ENCODE measurements at regions not wholly inside any gene's neighbourhood (a gene's known extent, or its start where the extent isn't known, plus 50 kb on each side); places are given as distances from the start of the nearest gene placed in this dataset.
A peak's percentile ranks its signal among the peaks of the same experiment; 100 is the strongest.

DNA sequence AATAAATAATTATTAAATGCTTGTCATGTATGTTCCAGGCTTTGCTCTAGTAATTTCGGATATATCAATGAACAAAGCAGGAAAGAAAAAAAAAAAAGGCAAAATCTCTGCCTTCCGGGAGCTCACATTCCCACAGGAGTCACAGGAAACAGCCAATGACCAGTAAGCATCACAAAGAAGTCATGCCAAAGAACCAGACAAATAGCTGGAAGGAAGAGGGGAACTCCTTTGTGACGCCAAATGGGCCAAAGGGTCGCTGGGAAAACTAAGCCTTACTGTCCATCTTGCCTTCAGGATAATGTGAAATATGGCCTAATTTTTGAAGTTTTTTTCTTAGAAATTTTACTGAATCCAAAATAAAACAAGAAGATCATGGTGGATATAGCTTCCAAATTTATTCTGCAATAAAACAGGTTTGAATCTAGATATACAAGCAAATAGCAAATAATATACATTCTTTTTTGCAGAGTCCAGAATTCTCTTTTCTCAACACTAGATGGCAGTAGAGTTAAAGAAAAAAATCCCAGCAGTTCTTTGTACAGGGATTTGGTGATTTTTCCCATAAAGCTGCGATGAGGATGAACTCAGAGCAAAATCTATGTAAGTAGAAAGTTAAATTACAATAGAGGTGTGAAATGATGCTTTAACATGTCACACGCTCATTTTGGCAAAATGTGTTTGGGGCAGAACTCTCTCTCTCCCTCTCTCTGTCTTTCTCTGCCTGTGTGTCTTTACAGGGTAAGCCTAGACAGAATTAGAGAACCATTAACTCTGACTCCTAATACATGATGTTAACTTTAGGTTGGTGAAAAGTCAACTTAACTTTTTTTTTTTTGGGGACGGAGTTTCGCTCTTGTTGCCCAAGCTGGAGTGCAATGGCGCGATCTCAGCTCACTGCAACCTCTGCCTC is 60.0 kb upstream of the TUT7 start:
- no peaks in the 10 kb centered on the region for H3K36me3 ChIP-seq (ENCODE audit: insufficient read depth, low read length)
- H3F3A ChIP-seq (ENCODE audit: insufficient read depth, low read length) = no peaks in the 10 kb centered on the region
- no peaks in the 10 kb centered on the region for H4K20me1 ChIP-seq (ENCODE audit: insufficient read depth, low read length)
- no peaks in the 10 kb centered on the region for H3K4me1 ChIP-seq (ENCODE audit: insufficient read depth, low read length, severe bottlenecking)
- H3K4me3 ChIP-seq (ENCODE audit: low read depth, low read length, poor library complexity, severe bottlenecking) = no peak overlapping the region
- no peaks in the 10 kb centered on the region for H3K9me2 ChIP-seq (ENCODE audit: low read depth, low read length)
- H3K27ac ChIP-seq (ENCODE audit: low read depth, low read length, poor library complexity, severe bottlenecking) = no peak overlapping the region
- H3K9ac ChIP-seq (ENCODE audit: low read length) = no peak overlapping the region
- H3K79me2 ChIP-seq (ENCODE audit: insufficient read depth, low read length) = no peaks in the 10 kb centered on the region
- H2AFZ ChIP-seq (ENCODE audit: low read length) = no peak overlapping the region
- no peaks in the 10 kb centered on the region for H3K9me3 ChIP-seq (ENCODE audit: low read length)
- TF ChIP-seq, protein P1, sequence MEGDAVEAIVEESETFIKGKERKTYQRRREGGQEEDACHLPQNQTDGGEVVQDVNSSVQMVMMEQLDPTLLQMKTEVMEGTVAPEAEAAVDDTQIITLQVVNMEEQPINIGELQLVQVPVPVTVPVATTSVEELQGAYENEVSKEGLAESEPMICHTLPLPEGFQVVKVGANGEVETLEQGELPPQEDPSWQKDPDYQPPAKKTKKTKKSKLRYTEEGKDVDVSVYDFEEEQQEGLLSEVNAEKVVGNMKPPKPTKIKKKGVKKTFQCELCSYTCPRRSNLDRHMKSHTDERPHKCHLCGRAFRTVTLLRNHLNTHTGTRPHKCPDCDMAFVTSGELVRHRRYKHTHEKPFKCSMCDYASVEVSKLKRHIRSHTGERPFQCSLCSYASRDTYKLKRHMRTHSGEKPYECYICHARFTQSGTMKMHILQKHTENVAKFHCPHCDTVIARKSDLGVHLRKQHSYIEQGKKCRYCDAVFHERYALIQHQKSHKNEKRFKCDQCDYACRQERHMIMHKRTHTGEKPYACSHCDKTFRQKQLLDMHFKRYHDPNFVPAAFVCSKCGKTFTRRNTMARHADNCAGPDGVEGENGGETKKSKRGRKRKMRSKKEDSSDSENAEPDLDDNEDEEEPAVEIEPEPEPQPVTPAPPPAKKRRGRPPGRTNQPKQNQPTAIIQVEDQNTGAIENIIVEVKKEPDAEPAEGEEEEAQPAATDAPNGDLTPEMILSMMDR (IDR thresholded peaks at IDR 0.05; ENCODE audit: low read length) = peak; percentile 71
- no peak for TF ChIP-seq EZH2 (IDR thresholded peaks at IDR 0.05; ENCODE audit: borderline replicate concordance, low read length)
- H3K27me3 ChIP-seq (ENCODE audit: insufficient read depth, low read length) = no peaks in the 10 kb centered on the region
- no peak overlapping the region for H3K4me2 ChIP-seq (ENCODE audit: low read length)

DNA sequence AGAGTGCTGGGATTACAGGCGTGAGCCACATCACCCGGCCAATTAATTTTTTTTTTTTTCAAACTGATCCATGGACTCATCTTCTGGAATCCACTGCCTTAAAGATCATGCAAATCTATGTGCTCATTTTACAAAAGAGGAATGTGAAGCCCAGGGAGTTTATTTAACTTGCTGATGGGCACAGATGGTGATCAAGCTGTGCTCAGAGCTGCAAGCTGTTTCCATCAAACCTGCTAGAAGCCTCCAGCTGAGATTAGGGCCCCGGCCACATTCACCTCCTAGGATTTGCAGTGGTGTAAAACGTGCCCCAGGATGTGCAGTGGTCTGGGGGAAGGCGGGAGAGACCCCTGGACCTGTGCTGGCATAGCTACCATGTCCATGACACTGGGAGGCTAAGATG is 56.1 kb upstream of the TUT7 start:
- H3K36me3 ChIP-seq (ENCODE audit: insufficient read depth, low read length) = no peaks in the 10 kb centered on the region
- no peaks in the 10 kb centered on the region for H4K20me1 ChIP-seq (ENCODE audit: insufficient read depth, low read length)
- TF ChIP-seq EZH2 (IDR thresholded peaks at IDR 0.05; ENCODE audit: borderline replicate concordance, low read length) = no peak
- TF ChIP-seq, protein P1 (IDR thresholded peaks at IDR 0.05; ENCODE audit: low read length) = no peak
- H3K79me2 ChIP-seq (ENCODE audit: insufficient read depth, low read length) = no peaks in the 10 kb centered on the region
- H3F3A ChIP-seq (ENCODE audit: insufficient read depth, low read length) = no peaks in the 10 kb centered on the region
- H3K9ac ChIP-seq (ENCODE audit: low read length) = no peak overlapping the region
- H3K4me2 ChIP-seq (ENCODE audit: low read length) = no peak overlapping the region
- H3K9me3 ChIP-seq (ENCODE audit: low read length) = no peaks in the 10 kb centered on the region
- no peaks in the 10 kb centered on the region for H3K9me2 ChIP-seq (ENCODE audit: low read depth, low read length)
- H3K4me1 ChIP-seq (ENCODE audit: insufficient read depth, low read length, severe bottlenecking) = no peaks in the 10 kb centered on the region
- H3K27ac ChIP-seq (ENCODE audit: low read depth, low read length, poor library complexity, severe bottlenecking) = no peak overlapping the region
- no peak overlapping the region for H3K4me3 ChIP-seq (ENCODE audit: low read depth, low read length, poor library complexity, severe bottlenecking)
- no peak overlapping the region for H2AFZ ChIP-seq (ENCODE audit: low read length)
- H3K27me3 ChIP-seq (ENCODE audit: insufficient read depth, low read length) = no peaks in the 10 kb centered on the region

DNA sequence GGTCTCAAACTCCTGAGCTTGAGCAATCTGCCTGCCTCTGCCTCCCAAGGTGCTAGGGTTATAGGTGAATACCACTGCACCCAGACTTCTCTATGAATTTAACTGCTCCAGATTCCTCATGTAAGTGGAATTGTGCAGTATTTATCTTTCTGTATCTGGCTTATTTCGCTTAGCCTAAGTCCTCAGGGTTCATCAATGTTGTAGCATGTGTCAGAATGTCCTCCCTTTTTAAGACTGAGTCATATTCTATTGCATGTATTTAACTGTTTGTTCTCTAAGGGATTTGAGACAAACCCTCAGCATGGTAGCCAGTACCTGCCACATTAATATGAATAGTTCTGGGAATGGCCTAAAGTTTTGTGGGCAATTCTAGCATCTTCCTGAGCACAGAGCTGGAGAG is 53.9 kb upstream of the TUT7 start:
- TF ChIP-seq EZH2 (IDR thresholded peaks at IDR 0.05; ENCODE audit: borderline replicate concordance, low read length) = no peak
- TF ChIP-seq, protein P1 (IDR thresholded peaks at IDR 0.05; ENCODE audit: low read length) = no peak
- H3F3A ChIP-seq (ENCODE audit: insufficient read depth, low read length) = no peaks in the 10 kb centered on the region
- no peak overlapping the region for H3K27ac ChIP-seq (ENCODE audit: low read depth, low read length, poor library complexity, severe bottlenecking)
- H3K4me1 ChIP-seq (ENCODE audit: insufficient read depth, low read length, severe bottlenecking) = no peaks in the 10 kb centered on the region
- H3K9me3 ChIP-seq (ENCODE audit: low read length) = no peaks in the 10 kb centered on the region
- no peak overlapping the region for H3K9ac ChIP-seq (ENCODE audit: low read length)
- H3K4me2 ChIP-seq (ENCODE audit: low read length) = no peak overlapping the region
- H2AFZ ChIP-seq (ENCODE audit: low read length) = no peak overlapping the region
- no peaks in the 10 kb centered on the region for H3K36me3 ChIP-seq (ENCODE audit: insufficient read depth, low read length)
- no peaks in the 10 kb centered on the region for H3K79me2 ChIP-seq (ENCODE audit: insufficient read depth, low read length)
- no peaks in the 10 kb centered on the region for H4K20me1 ChIP-seq (ENCODE audit: insufficient read depth, low read length)
- no peak overlapping the region for H3K4me3 ChIP-seq (ENCODE audit: low read depth, low read length, poor library complexity, severe bottlenecking)
- H3K9me2 ChIP-seq (ENCODE audit: low read depth, low read length) = no peaks in the 10 kb centered on the region
- no peaks in the 10 kb centered on the region for H3K27me3 ChIP-seq (ENCODE audit: insufficient read depth, low read length)

Data from OCI-LY1 (cell line).